GM18507 (cell line): ENCODE measurements at regions not wholly inside any gene's neighbourhood (a gene's known extent, or its start where the extent isn't known, plus 50 kb on each side); places are given as distances from the start of the nearest gene placed in this dataset.
"Not testable (repeated sequence)": the region's sequence is repeated elsewhere in the genome, so short reads cannot be mapped to it uniquely, and the experiment has no call there.

Experiments used
- DNase-seq: peaks from one replicate; pipeline ENCODE4 v3.0.0; 2011; ENCODE audit warnings: low read depth; ENCODE audit not compliant: insufficient read length; ENCODE audit errors: extremely low spot score
- FAIRE-seq: peaks from 2 replicates; lab custom pipeline; 2011; peaks lifted over from hg19 to GRCh38; lab: Jason Lieb, UNC

GRCh38 chr5:12570688-12571087 lies 666.4 kb upstream of the CTNND2 start:
- no peak for DNase-seq
- FAIRE-seq = no peak

GRCh38 chr5:12566441-12566840 lies 662.2 kb upstream of the CTNND2 start:
- FAIRE-seq = no peak
- DNase-seq = no peak

DNA sequence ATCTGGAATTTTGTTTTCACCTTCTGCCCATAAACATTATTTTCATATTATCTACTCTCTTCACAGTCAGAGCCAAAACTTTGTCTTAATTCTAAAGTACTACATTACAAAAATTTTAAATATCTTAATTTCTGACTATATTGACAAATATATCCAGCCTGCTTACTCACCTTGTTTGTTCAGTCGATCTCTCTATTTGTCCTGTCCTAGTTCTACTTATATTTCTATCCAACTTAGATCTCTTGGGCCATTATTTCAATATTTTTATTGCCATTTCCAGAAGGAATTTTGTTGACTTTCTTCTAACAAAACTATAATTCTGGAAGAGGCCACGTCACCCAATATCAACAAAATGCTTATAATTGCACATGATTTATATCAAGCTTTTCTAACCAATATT lies 652.8 kb upstream of the CTNND2 start:
- DNase-seq (no peak), FAIRE-seq (no peak)

GRCh38 chr5:12526113-12526512 lies 621.9 kb upstream of the CTNND2 start:
- FAIRE-seq = no peak
- no peak for DNase-seq

- DNase-seq = no peak
Observed at GRCh38 chr5:12522116-12522515, 617.9 kb upstream of the CTNND2 start.

GRCh38 chr5:12504983-12505382 lies 600.7 kb upstream of the CTNND2 start:
- DNase-seq, FAIRE-seq: not testable (repeated sequence)

More at GRCh38 chr5:12522116-12522515, 617.9 kb upstream of the CTNND2 start:
- FAIRE-seq = no peak

DNA sequence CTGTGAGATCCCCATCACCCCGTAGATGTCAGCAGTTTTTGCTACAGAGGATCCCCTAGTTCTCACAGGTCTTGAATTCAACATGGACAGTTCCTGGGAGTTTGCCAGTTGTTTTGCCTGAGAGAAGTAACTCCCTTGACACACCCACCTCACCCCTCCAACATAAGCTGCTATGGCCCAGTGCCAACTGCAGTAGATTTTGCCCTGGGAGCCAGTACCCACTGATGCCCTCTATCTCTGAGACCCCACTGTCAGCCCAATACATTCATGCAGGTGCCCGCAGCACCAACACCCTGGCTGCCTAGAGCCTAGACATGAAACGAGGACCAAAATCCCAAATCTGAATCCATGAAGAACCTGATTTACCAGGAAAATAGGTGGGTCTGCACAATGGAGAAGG lies 583.9 kb upstream of the CTNND2 start:
- no peak for DNase-seq

DNA sequence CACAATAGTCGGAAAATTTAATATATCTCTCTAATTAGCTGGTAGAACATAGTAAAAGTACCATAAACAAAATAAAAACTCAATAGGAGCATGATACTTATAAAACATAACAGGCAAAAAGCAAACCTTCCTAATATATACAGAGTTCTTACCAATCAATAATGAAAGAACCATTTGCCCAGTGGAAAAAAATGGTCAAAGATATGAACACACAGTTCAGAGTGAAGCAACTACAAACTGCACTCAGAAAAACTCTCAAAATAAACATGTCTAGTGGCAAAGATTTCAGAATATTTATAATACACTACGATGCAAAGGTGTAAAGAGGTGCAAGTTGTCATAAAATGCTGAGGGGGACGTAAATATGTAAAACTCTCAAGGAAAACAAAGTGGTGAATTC lies 576.2 kb upstream of the CTNND2 start:
- FAIRE-seq = no peak

More for the DNA sequence above, 583.9 kb upstream of the CTNND2 start:
- no peak for FAIRE-seq

GRCh38 chr5:12477554-12477953 lies 573.3 kb upstream of the CTNND2 start:
- DNase-seq (no peak), FAIRE-seq (no peak)

More for the DNA sequence above, 576.2 kb upstream of the CTNND2 start:
- no peak for DNase-seq

- DNase-seq (no peak), FAIRE-seq (no peak)
Observed at GRCh38 chr5:12467799-12468198, 563.6 kb upstream of the CTNND2 start.

DNA sequence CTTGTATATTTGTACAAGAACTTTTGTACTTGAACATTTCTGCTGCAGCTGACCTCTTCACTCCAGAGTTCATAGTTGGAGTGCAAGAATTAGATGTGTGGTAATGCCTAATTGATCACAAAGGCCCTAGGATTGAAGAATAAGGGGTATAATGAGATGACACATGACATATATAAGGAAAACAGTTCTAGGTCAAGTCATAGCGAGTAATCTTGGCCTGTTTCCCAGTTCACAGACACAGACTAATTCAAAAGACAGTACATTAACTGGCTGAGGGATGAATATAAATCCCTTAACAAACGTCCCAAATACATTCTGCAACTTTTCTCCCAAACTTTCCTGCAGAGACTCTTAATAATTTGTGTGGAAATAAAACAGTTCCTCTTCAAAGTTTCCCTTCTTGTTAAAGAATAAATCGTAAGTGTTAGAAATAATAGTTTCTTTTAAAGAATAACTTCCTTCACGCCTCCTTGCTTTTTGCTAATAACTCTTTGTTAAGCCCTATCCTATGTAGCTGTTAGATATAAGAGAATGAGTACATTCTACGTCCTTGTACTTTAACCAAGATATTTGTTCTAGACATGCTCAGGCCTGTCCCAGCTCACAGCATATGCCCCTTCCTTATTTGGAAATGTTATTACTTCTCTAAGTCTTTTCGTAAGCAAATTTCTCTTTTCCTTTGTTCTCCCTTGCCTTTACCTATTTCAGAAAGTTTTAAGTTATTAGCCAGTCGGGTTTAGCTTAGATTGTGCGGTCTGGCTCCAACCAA lies 556.4 kb upstream of the CTNND2 start:
- FAIRE-seq (no peak), DNase-seq (no peak)

- no peak for FAIRE-seq
Observed at GRCh38 chr5:12459326-12459725, 555.1 kb upstream of the CTNND2 start.

GRCh38 chr5:12419075-12419474 lies 514.8 kb upstream of the CTNND2 start:
- DNase-seq = no peak
- FAIRE-seq = no peak

More at GRCh38 chr5:12459326-12459725, 555.1 kb upstream of the CTNND2 start:
- no peak for DNase-seq

DNA sequence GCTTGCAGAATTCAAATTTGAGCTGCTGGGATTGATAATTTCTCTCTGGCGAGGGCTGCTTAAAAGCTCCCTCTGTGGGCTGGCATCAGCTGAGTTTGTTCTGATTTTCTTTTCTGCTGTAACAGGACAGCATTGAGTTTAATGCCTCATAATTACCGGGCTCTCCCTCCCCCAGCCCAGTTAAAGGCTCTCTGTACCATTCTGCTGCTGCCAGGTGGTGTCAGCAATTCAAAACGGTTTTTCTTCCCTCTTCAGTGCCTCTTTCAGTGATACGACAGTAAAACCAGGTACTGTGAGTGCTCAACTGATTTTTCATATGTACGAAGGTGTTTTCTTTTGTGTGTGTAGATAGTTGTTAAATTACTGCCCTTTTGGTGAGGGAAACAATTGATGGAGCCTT lies 509.3 kb upstream of the CTNND2 start:
- no peak for FAIRE-seq
- DNase-seq = no peak

- FAIRE-seq (no peak), DNase-seq (no peak)
Observed at GRCh38 chr5:12413075-12413474, 508.8 kb upstream of the CTNND2 start.

DNA sequence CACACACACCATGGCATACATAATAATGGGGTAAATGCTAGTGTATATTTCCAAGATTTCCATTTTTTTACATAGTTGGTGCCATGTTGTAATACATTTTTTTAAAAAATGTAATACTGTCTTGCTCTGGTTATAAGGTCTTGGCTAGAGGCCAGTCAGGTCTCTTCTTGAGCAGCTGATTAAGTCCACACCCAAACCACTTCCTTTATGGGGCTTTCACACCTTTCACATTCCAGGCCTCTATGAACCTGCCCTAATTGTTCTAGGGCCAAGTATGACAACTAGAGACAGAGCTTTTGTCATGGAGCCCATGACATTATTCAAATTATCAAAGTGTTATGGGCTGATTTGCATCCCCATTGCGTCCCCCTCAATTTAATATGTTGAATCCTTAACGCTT lies 495.6 kb upstream of the CTNND2 start:
- no peak for FAIRE-seq

DNA sequence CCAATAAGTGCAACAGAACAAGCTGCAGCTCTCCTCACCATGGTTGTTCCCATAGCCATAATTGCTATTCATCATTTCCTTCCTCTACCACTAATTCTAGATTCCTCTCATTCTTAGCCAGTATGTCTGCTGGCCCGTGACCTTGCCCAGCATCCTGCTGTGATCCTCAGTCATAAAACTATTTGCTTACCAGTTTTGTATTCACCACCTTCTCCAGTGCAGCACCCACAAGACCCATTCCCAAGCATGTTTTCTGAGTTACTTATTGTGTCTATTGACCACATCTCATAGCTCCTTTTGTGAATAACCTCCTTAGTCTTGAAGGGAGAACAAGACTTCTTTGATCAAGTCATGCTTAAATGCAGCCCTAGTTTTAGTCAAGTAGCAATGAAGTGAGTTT lies 488.0 kb upstream of the CTNND2 start:
- DNase-seq (no peak), FAIRE-seq (no peak)

More for the DNA sequence above, 495.6 kb upstream of the CTNND2 start:
- DNase-seq = no peak

GRCh38 chr5:12385095-12385494 lies 480.8 kb upstream of the CTNND2 start:
- FAIRE-seq (no peak), DNase-seq (no peak)

DNA sequence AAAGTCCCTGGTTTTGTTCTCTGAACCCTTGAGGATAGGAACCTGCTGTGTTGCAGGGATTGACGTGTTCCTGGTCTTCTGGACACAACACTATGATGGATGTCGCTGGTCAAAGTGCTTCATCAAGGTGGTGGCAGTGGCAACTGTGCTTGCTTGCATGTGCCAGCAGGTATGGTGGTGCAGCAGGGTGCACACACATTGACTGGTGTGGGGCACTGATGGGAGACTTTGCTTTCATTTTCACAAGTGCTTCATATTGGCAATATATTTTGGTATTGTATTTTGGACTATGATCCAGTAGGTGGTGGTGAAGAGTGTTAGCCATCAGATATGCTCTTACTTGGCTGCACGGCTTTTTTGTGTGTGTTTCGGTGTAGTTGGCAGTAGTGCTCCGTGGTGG lies 479.8 kb upstream of the CTNND2 start:
- DNase-seq (no peak), FAIRE-seq (no peak)

- no peak for FAIRE-seq
- DNase-seq = no peak
Observed at GRCh38 chr5:12367973-12368372, 463.7 kb upstream of the CTNND2 start.

- DNase-seq (no peak), FAIRE-seq (no peak)
Observed at GRCh38 chr5:12360218-12360617, 456.0 kb upstream of the CTNND2 start.
